ENCODE measurements at regions not wholly inside any gene's neighbourhood (a gene's known extent, or its start where the extent isn't known, plus 50 kb on each side); places are given as distances from the start of the nearest gene placed in this dataset.

DNA sequence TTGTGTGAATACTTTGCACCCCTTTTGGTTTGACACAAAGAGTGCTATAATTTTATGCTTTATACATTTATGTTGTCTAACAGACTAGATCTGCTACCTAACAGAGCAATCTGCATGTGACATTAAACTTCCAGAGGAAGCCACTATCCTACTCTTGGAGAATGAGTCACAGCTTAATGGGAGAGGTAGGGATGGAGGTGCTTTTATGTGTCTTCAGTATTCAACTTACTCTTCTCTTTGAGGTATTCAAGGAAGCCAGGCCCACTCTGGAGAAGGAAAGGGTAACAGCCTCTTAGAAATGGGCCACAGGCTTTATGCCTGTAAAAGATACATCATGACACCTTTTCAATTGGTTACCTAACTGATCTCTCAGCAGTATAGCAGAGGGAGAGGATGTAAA, 85.8 kb upstream of the NEUROD1 start:
- TF ChIP-seq, protein P1, sequence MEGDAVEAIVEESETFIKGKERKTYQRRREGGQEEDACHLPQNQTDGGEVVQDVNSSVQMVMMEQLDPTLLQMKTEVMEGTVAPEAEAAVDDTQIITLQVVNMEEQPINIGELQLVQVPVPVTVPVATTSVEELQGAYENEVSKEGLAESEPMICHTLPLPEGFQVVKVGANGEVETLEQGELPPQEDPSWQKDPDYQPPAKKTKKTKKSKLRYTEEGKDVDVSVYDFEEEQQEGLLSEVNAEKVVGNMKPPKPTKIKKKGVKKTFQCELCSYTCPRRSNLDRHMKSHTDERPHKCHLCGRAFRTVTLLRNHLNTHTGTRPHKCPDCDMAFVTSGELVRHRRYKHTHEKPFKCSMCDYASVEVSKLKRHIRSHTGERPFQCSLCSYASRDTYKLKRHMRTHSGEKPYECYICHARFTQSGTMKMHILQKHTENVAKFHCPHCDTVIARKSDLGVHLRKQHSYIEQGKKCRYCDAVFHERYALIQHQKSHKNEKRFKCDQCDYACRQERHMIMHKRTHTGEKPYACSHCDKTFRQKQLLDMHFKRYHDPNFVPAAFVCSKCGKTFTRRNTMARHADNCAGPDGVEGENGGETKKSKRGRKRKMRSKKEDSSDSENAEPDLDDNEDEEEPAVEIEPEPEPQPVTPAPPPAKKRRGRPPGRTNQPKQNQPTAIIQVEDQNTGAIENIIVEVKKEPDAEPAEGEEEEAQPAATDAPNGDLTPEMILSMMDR (IDR thresholded peaks at IDR 0.05; ENCODE audit: extremely low read depth, missing control alignments): no peak
- no peak for DNase-seq (ENCODE audit: low spot score)

DNA sequence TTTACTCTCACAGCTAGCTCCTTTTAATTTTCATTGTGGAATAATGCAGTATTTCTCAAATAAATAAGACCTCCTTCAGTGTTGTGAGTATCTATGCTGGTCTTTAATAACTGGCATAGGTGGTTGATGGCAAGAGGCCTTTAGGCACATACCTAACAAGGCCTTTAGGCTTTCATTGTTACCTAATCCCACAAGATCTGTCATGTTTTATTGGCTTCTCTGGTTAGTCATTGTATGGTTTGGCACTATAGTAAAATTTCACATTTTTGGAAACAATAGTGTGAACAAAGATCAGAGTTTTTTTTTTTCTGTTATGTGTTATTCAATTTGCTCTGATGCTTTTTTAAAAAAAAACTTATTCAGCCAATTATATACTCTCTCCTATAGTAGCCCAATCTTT, 89.8 kb upstream of the NEUROD1 start:
- TF ChIP-seq, protein P1 (IDR thresholded peaks at IDR 0.05; ENCODE audit: extremely low read depth, missing control alignments): no peak
- DNase-seq (ENCODE audit: low spot score): no peak

DNA sequence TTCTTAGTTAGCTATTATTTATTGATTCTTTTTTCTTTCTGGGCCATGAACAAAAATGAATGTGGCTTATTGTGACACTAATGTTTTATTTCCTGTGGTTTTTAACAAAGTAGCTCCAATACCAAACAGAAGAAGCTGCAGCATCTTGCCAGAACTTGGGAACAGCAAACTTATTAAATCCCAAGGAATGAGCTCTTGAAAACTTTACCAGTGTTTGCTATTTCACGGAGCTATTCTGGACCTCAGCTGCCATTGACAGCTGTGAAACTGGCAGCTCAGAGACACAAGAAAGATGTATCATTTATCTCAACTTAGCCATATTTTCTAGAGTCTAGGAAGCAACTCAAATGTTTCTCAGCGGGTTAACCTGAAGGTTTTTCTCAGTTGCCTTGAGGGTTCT, 91.0 kb upstream of the NEUROD1 start:
- DNase-seq (ENCODE audit: low spot score): no peak
- TF ChIP-seq, protein P1 (IDR thresholded peaks at IDR 0.05; ENCODE audit: extremely low read depth, missing control alignments): no peak

- no peak for DNase-seq (ENCODE audit: low spot score)
- TF ChIP-seq, protein P1 (IDR thresholded peaks at IDR 0.05; ENCODE audit: extremely low read depth, missing control alignments): no peak
Measured at GRCh38 chr2:181772334-181772733, 92.0 kb upstream of the NEUROD1 start.

GRCh38 chr2:181772777-181773176, 92.5 kb upstream of the NEUROD1 start:
- TF ChIP-seq, protein P1 (IDR thresholded peaks at IDR 0.05; ENCODE audit: extremely low read depth, missing control alignments): no peak
- no peak for DNase-seq (ENCODE audit: low spot score)

GRCh38 chr2:181774685-181775084, 94.4 kb upstream of the NEUROD1 start:
- no peak for DNase-seq (ENCODE audit: low spot score)
- TF ChIP-seq, protein P1 (IDR thresholded peaks at IDR 0.05; ENCODE audit: extremely low read depth, missing control alignments): no peak

- no peak for DNase-seq (ENCODE audit: low spot score)
- TF ChIP-seq, protein P1 (IDR thresholded peaks at IDR 0.05; ENCODE audit: extremely low read depth, missing control alignments): no peak
Measured at GRCh38 chr2:181776336-181776735, 96.0 kb upstream of the NEUROD1 start.

Data from GM20000 (cell line).